NCI-H2029 (cell line): ENCODE measurements at regions not wholly inside any gene's neighbourhood (a gene's known extent, or its start where the extent isn't known, plus 50 kb on each side); places are given as distances from the start of the nearest gene placed in this dataset.
"Not testable (repeated sequence)": the region's sequence is repeated elsewhere in the genome, so short reads cannot be mapped to it uniquely, and the experiment has no call there.

ENCODE experiments used
- DNase-seq: peaks from one replicate; lab custom pipeline; 2025; lab: John Stamatoyannopoulos, UW

DNA sequence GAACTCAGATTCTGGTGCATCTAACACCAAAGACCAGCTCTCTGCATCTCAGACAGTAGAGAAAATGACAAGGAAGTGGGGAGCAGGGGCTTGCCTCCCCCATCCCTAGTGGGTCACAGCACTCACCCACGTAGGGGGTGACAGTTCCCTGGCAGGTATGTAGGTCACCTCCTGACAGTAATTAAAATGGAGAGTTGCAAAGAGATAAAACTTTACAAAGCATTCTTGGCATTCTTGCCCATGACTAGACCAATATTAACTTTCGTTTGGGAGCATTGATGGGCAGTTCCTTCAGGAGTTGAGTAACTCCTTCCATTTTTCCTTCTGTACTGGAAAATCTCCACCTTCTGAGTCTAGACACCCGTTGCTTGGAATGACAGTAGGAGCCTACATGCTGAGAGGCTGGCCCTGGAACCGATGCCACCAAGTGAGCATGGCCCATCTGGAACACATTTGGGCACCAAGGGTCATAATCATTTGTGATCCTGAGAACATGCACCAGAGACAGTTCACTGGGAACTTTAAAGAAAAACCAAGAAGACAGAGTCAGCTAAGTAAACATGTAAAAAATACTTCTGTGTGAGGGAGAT is 81.5 kb upstream of the MSX2 start:
- DNase-seq, result no peak

DNA sequence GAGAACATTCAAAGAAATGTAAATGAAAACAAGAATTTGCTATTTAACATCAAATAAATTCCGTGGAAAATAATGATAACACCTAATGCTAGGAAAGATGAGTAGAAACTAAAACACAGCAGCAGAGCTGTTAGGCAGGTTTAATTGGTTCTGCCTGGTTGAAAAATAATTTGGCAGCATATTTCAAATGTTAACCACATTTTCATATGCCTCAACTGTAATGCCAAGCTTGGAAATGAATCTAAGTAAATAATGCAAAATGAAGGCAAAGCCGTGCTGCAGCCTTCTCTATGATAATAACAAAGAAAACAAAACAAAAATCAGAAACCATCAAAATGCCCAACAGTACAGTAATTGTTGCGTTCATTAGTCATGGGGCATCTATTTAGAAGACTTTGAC is 79.9 kb upstream of the MSX2 start:
- no peak for DNase-seq

DNA sequence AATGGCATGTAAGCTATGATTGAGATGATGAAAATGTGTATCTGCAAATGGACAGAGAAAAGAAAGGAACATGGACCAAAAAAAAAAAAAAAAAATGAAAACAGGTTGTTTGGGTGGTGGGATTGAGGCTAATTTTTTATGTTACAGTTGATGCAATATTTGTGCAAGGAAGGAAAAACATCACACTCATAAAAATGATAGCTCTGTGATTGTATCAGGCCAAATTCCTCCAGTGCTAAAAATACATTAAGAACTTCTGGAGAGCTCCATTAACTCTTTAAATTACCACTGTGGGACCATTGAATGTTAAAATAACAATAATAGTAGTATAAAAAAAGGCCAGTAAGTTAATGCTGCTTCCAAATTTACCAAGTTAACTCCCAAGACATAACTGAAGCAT is 79.5 kb upstream of the MSX2 start:
- DNase-seq, result no peak

DNA sequence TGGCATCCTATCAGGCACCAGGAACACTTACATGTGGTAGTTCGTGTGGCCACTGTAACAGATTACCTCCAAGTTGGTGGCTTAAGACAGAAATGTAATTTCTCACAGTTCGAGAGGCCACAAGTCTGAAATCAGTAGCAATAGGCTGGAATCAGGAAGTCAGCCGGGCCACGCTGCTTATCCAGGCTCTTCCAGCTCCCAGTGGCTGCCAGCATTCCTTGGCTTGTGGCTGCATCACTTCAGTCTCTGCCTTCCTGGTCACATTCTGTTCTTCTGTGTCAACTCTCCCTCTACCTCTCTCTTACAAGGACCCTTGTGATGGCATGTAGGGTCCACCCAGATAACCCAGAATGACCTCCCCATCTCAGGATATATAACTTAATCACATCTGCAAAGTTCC is 78.7 kb upstream of the MSX2 start:
- DNase-seq, result no peak

DNA sequence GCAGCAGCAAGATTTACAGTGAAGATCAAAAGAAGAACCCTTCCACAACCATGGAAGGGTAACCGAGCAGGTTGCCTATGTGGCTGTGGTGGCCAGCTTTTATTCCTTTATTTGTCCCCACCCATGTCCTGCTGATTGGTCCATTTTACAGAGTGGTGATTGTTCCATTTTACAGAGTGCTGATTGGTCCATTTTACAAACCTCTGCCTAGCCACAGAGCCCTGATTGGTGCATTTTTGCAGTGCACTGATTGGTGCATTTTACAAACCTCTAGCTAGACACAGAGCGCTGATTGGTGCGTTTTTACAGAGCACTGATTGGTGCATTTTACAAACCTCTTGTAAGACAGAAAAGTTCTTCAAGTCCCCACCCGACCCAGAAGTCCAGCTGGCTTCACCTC is 75.8 kb upstream of the MSX2 start:
- not testable (repeated sequence) for DNase-seq

DNA sequence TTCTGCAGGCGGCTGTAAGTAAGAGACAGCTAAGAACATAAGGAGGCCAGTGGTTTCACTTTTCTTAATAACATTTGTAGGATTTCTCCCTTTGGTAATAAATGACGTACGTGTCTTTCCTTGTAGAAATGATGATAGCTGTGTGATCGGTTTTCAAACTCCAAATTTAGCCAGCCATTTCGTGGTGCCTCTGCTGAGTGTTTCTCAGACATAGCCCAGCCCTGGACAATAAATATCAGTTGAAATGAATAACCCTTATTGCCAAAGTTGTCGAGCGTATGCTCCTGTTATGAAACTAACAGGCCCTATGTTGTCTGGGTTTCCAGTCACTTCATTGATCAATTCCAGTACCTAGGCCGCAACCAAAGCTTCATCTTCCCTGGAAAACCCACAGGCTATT is 75.0 kb upstream of the MSX2 start:
- no peak for DNase-seq

DNA sequence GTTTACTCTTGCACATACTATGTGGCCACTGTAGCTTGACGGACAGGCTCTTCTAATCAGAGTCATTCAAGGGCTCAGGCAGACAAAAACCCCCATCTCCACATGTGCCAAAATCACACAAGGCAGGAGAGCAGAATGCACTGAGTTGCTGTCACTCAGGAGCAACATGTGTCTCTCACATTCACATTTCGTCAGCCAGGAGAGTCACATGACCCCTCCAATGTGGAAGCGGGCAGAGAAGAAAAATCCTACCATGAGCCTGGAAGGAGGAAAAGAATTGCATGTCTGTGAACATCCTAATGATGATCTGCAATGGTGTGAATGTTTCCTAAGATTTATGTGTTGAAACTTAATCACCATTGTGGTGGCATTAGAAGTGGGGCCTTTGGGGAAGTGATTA is 69.9 kb upstream of the MSX2 start:
- DNase-seq, result no peak

DNA sequence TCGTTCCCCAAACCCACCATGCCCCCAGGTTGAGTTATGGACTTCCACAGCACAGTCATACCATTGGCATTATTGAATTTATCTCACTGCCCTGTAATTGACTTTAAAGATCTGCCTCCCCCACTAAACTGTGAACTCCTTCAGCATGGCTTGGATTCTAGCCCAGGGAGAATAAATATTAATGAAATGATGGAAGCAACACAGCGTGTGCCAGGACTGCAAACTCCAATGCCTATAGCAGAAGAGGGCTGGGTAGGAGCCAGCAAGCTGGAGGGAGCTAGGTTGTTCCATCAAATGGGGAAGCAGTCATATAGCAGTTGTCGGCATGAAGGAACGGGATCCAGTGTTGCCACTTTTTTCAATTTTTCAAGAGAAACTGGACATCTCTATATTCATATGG is 69.0 kb upstream of the MSX2 start:
- no peak for DNase-seq

DNA sequence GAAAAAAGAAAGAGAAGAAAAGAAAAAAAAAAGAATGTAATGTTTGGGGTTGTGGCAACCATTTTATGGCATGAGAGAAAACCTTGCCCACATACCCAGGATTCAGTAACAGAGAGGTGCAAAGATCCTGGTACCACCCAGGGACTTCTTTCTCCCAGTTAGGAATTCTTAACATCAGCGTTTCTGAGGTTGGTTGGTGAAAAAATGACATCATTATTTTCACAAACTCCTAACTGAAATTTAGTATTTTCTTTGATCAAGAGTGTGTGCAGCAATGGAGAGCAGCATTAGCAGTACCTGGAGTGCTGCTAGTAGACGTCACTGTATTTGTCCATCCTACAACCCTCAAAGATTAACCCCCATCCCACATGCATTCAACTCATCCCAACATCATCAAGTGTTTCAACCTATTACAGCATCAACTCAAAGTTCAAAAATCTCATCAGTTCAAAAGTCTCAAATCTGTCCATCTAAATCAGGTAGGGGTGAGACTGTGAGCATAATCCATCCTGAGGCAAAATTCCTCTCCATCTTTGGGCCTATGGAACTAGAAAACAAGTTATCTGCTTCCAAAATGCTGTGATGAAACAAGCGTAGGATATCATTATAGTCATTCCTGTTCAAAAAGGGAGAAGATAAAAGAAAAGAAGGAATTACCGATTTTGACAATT is 60.1 kb upstream of the MSX2 start:
- no peak for DNase-seq

DNA sequence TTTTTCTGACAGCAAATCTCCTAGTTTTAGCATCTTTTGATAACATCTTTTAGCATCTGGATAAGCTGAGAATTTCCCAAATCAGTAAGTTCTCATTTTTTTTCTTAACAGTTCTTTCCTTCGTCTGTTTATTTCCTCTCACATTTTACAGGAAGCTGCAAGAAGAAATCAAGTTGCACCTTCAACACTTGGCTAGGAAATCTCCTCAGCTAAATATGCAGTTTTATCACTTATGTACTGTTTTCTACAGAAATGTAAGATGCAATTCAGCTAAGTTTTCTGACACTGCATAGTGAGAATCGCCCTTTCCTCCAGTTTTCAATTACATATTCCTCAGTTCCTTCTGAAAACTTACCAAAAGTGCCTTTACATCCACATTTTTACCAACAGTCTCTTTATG is 59.0 kb upstream of the MSX2 start:
- DNase-seq, result no peak

DNA sequence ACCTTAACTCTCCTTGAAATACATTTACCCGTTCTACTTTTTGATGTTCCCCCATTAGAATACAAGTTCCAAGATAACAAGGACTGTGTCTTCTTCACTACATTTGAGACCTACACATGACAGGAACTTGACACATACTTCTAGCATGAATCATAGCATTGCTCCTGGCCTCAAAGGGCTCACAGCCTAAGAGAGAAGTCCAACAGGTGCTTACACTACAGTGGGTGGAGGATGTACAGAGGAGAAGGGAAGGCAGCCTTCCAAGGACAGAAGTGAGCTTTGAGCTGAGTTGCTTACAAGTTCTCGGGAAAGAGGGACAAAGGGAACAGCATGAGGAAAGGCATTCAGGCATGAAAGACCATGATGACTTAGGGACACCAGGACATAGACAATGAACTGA is 56.9 kb upstream of the MSX2 start:
- DNase-seq, result no peak

DNA sequence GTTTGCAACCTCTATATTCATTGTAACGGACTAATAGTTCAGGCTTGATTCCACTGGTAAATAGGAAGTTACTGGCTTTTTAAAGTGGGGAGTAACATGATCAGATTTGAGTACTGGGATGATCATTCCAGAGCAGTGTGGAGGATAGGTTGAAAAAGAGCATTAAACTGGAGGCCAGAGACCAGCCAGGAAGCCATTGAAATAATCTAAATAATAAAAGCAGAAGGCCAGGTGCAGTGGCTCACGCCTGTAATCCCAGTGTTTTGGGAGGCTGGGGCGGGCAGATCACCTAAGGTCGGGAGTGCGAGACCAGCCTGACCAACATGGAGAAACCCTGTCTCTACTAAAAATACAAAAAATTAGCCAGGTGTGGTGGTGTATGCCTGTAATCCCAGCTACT is 56.0 kb upstream of the MSX2 start:
- DNase-seq, result no peak
